OCI-LY1 (cell line): ENCODE measurements at regions not wholly inside any gene's neighbourhood (a gene's known extent, or its start where the extent isn't known, plus 50 kb on each side); places are given as distances from the start of the nearest gene placed in this dataset.

ENCODE experiments used
- CTCF ChIP-seq: fragments of 200-600 bp; sonication (generic), shearing (Covaris generic); IDR thresholded peaks from 2 replicates; pipeline ENCODE4 v1.5.1; 2017; ENCODE audit warnings: mild to moderate bottlenecking, antibody characterized with exemption, low read length, moderate library complexity, mixed read lengths
- EZH2 ChIP-seq: fragments of 200-600 bp; sonication (generic), shearing (Covaris generic); IDR thresholded peaks from 2 replicates; pipeline ENCODE4 v1.8.0; 2017; ENCODE audit warnings: borderline replicate concordance, mixed run types, mild to moderate bottlenecking, antibody characterized with exemption, low read length, moderate library complexity, mixed read lengths

GRCh38 chr12:38175538-38175937 lies 141.0 kb upstream of the ALG10B start:
- TF ChIP-seq CTCF, result no peak
- TF ChIP-seq EZH2, result no peak
